HG03175 (cell line): ENCODE measurements at regions not wholly inside any gene's neighbourhood (a gene's known extent, or its start where the extent isn't known, plus 50 kb on each side); places are given as distances from the start of the nearest gene placed in this dataset.
A peak's percentile ranks its signal among the peaks of the same experiment; 100 is the strongest.
"Not testable (repeated sequence)": the region's sequence is repeated elsewhere in the genome, so short reads cannot be mapped to it uniquely, and the experiment has no call there.

Experiments
- ATAC-seq: cut with Tn5 transposase; IDR thresholded peaks from one replicate; pipeline ENCODE4 v1.9.1; 2021; ENCODE audit warnings: mild to moderate bottlenecking, moderate library complexity; ENCODE audit not compliant: unreplicated experiment

GRCh38 chr4:149047368-149047767, 605.2 kb upstream of the NR3C2 start:
- no peak for ATAC-seq

DNA sequence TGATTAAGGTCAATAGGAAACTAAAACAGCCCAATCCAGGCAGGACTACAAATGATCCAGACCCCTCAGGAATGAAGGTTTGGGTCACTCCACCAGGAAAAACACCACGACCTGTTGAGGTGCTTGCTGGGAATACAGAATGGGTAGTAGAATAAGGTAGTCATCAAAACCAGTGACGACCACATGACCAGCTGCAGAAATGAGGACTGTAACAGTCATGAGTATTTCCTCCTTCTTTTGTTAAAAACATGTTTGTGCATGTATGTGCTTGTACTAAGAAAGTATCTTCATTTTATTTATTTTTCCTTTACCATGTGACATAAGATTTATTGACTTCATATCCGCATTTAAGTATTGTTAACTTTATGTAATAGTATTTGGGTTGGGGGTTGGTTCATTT, 603.5 kb upstream of the NR3C2 start:
- ATAC-seq, result no peak

- not testable (repeated sequence) for ATAC-seq
Observed at GRCh38 chr4:149039786-149040185, 597.6 kb upstream of the NR3C2 start.

- ATAC-seq, result peak; percentile 71
Observed at GRCh38 chr4:149031399-149031798, 589.2 kb upstream of the NR3C2 start.

- ATAC-seq, result no peak
Observed at GRCh38 chr4:149029056-149029651, 586.9 kb upstream of the NR3C2 start.

- ATAC-seq, result no peak
Observed at GRCh38 chr4:149026696-149027095, 584.5 kb upstream of the NR3C2 start.

DNA sequence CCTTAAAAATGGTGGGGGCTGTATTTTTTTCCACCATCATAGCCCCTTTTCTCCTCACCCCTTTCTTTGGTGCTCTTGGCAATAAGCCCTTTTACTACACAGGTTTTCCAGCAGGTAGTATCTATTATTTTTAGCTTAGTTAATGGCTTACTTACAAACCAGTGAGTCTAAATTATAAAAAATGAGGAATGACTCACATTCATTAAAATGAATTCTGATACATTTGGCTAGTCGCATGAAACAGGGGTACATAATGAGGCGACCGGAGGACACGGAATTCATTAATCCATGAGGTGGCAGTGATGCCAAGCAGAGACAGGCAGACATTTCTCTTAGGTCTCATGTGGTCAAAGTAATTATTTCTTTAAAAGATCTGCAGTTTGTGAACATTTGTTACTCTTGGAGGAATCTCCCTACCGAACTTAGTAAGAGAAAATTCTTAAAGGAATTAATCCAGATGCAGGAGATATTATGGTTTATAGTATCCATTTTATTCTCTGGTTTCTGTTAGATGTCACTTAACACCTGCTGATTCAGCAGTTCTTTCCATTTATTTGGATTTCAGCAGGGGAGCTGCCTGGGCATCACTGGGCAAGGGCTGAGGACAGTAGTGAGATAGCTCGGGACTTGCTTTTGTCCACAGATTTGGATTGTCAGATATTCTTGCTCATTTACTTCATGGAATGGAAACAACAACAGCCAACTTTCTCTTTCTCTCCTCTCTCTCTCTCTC, 575.0 kb upstream of the NR3C2 start:
- no peak for ATAC-seq

DNA sequence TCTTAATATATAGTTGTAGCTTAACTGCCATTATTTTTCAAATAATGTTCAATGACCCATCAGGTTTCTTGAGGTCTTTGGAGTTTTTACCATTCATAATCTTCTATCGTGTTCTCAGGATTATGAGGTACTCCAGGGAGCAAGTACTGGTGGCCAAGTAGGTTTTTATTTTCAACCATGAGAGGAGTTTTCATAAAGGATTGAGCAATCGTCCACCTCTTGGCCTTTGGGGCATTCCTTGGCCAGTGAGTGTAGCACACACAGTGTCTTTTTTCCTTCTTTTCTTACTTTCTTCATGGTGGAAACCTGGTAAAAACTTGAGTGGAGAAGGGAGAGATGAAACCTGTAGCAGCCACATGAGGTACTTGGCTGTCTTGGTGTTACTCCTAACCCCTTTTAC, 567.0 kb upstream of the NR3C2 start:
- ATAC-seq, result no peak

- no peak for ATAC-seq
Observed at GRCh38 chr4:149008415-149009025, 566.3 kb upstream of the NR3C2 start.

DNA sequence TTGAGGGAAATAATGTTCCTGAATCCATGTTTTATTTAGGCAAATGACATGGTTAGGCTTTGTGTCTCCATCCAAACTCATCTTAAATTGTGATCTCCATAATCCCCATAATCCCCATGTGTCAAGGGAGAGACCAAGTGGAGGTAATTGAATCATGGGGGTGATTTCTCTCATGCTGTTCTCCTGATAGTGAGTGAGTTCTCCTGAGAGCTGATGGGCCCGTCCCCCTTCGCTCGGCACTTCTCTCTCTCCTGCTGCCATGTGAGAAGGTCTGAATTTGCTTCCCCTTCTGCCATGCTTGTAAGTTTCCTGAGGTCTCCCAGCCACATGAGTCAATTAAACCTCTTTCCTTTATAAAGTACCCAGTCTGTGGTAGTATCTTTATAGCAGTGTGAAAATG, 563.0 kb upstream of the NR3C2 start:
- no peak for ATAC-seq

- ATAC-seq, result no peak
Observed at GRCh38 chr4:148999924-149000323, 557.7 kb upstream of the NR3C2 start.

DNA sequence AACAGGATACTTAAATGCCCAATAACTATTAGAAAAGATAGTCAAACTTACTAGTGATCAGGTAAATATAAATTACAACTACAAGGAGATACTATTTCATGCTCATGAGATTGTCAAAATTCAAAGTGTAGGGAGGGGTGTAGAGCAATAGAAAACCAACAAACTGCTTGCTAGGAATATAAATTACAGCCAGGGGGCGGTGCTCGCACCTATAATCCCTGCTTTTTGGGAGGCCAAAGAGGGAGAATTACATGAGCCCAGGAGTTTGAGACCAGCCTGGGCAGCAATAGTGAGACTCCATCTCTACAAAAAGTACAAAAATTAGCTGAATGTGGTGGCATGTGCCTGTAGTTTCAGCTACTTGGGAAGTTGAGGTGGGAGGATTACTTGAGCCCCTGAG, 556.5 kb upstream of the NR3C2 start:
- ATAC-seq, result peak; percentile 55

DNA sequence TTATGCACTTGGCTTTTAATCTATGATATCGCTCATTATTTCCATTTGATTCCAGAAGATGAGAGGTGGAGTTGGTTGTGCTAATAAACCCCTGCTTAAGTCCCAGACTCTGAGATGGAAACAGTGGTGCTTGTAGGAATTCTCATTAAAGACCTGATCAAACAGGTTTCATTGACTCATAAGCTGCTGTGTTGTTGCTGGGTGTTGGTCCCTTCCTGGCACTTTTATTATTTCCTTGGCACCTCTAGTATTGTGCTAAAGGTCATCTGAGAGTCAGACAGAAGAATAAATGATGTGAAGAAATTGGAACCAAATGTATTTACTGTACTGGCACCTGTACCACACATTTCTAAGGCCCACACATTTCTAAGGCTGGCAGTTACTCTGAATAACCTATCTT, 544.7 kb upstream of the NR3C2 start:
- no peak for ATAC-seq

DNA sequence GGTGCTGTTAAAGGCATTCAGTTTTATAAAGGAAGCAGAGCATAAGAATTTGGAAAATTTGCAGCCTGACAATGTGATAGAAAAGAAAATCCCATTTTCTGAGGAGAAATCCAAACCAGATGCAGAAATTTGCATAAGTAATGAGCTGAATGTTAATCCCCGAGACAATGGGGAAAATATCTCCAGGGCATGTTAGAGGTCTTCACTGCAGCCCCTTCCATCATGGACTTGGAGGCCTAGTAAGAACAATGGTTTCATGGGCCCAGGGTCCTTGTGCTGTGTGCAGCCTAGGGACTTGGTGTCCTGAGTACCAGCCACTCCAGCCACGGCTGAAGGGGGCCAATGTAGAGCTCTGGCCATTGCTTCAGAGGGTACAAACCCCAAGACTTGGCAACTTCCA, 542.7 kb upstream of the NR3C2 start:
- no peak for ATAC-seq

- ATAC-seq, result no peak
Observed at GRCh38 chr4:148982200-148982599, 540.0 kb upstream of the NR3C2 start.

GRCh38 chr4:148980782-148981480, 538.7 kb upstream of the NR3C2 start:
- ATAC-seq, result no peak

GRCh38 chr4:148978301-148978700, 536.1 kb upstream of the NR3C2 start:
- ATAC-seq, result no peak

- no peak for ATAC-seq
Observed at GRCh38 chr4:148975464-148975863, 533.2 kb upstream of the NR3C2 start.

DNA sequence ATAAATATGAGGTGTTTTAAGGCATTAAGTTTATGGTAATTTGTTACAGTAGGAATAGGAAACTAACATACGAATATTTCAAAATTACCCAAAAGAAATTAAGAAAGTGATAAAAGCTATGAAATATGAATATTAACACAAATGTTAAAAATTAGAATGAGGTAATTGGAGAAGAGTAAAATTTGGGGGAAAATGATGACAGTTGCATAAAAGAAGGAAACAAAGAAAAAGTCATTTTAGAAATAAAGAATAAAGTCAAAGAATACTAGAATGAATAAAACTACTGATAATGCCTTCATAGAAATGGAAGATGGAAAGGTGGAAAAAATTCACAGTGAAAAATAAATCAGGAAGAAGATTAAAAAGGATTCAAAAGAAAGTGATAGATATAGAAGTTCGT, 522.9 kb upstream of the NR3C2 start:
- ATAC-seq, result no peak

- ATAC-seq, result no peak
Observed at GRCh38 chr4:148964456-148964855, 522.2 kb upstream of the NR3C2 start.

GRCh38 chr4:148962539-148963290, 520.5 kb upstream of the NR3C2 start:
- no peak for ATAC-seq
